A549 (cell line): ENCODE measurements at regions not wholly inside any gene's neighbourhood (a gene's known extent, or its start where the extent isn't known, plus 50 kb on each side); places are given as distances from the start of the nearest gene placed in this dataset.

ENCODE experiments used
- BHLHE40 ChIP-seq: IDR thresholded peaks from 2 replicates; pipeline ENCODE4 v1.6.1; 2012; ENCODE audit warnings: low read depth, low read length, inconsistent platforms
- CHD2 ChIP-seq: fragments of 150-350 bp; IDR thresholded peaks from 2 replicates; pipeline ENCODE4 v1.6.1; 2014; ENCODE audit warnings: low read length; ENCODE audit not compliant: partially characterized antibody
- CTCF ChIP-seq: fragments of >200 bp; sonication (Bioruptor Twin); formaldehyde crosslinking; IDR thresholded peaks from 3 replicates; pipeline ENCODE4 v1.5.1; 2016
- EHMT2 ChIP-seq: fragments of 200-600 bp; sonication (generic); IDR thresholded peaks from 2 replicates; pipeline ENCODE4 v1.6.1; 2016; ENCODE audit warnings: antibody characterized with exemption, low read depth, mild to moderate bottlenecking, moderate library complexity
- EP300 ChIP-seq, 2 experiments: fragments of >200 bp; sonication (Bioruptor Twin); formaldehyde crosslinking; IDR thresholded peaks; 2 replicates in 1 of 2; 3 replicates in 1 of 2; pipeline ENCODE4 v1.6.1; 2016 to 2017
- JUN ChIP-seq, 2 experiments: fragments of >200 bp; sonication (Bioruptor Twin); formaldehyde crosslinking; IDR thresholded peaks; 2 replicates in 1 of 2; 3 replicates in 1 of 2; pipeline ENCODE4 v1.6.1; 2016 to 2017
- RAD21 ChIP-seq, 2 experiments: fragments of >200 bp in 1 of 2; sonication (Bioruptor Twin) in 1 of 2; formaldehyde crosslinking in 1 of 2; IDR thresholded peaks in 1 of 2; conservative IDR thresholded peaks in 1 of 2; 2 replicates in 1 of 2; 3 replicates in 1 of 2; pipeline ENCODE4 v1.6.1; 2012 to 2018; ENCODE audit warnings: inconsistent platforms in 1 of 2
- SMC3 ChIP-seq: fragments of >200 bp; sonication (Bioruptor Twin); formaldehyde crosslinking; IDR thresholded peaks from 3 replicates; pipeline ENCODE4 v1.6.1; 2018; ENCODE audit warnings: inconsistent platforms

GRCh38 chr18:78107363-78107762 is 857.7 kb downstream of the GALR1 start:
- no peak for TF ChIP-seq CHD2
- no peak for TF ChIP-seq BHLHE40
- TF ChIP-seq CTCF = no peak
- TF ChIP-seq SMC3 = no peak
- no peak for TF ChIP-seq EP300 (IDR thresholded peaks at IDR 0.05)
- no peak for TF ChIP-seq JUN (IDR thresholded peaks at IDR 0.05)
- no peak for TF ChIP-seq EHMT2
- no peak for TF ChIP-seq RAD21 (conservative IDR thresholded peaks at IDR 0.05 in 1 of 2, IDR thresholded peaks at IDR 0.05 in 1 of 2)
